CD1c-positive myeloid dendritic cell (primary cell): ENCODE measurements at regions not wholly inside any gene's neighbourhood (a gene's known extent, or its start where the extent isn't known, plus 50 kb on each side); places are given as distances from the start of the nearest gene placed in this dataset.

Experiments used
- DNase-seq: peaks from one replicate; pipeline ENCODE4 v3.0.0-alpha.2; 2016; ENCODE audit errors: extremely low spot score

- no peak for DNase-seq
These were observed 59.5 kb upstream of the SLC7A1 start for GRCh38 chr13:29654843-29655547.

- DNase-seq, result no peak
These were observed 58.9 kb upstream of the SLC7A1 start for GRCh38 chr13:29654384-29654783.

GRCh38 chr13:29648760-29649159 is 53.3 kb upstream of the SLC7A1 start:
- DNase-seq, result no peak
